Tibial nerve (tissue), 4 donors: ENCODE measurements at regions not wholly inside any gene's neighbourhood (a gene's known extent, or its start where the extent isn't known, plus 50 kb on each side); places are given as distances from the start of the nearest gene placed in this dataset.

Experiments used
- CTCF ChIP-seq, 5 experiments: fragments of 200-600 bp in 3 of 5; fragments of 450-650 bp in 2 of 5; sonication (generic) in 3 of 5; IDR thresholded peaks; one replicate each; pipeline ENCODE4 v1.5.1; 2016 to 2019; ENCODE audit warnings: antibody characterized with exemption in 5 of 5, mild to moderate bottlenecking in 3 of 5, moderate library complexity in 2 of 5
- EP300 ChIP-seq, 2 donors: sonication (generic); formaldehyde crosslinking; IDR thresholded peaks; one replicate each; pipeline ENCODE4 v1.6.1; 2017; ENCODE audit warnings: antibody characterized with exemption in 2 of 2, mild to moderate bottlenecking in 1 of 2

GRCh38 chr22:35159343-35159742, 93.4 kb downstream of the ISX start:
- no peak for TF ChIP-seq CTCF (IDR thresholded peaks at IDR 0.05)
- TF ChIP-seq EP300 (IDR thresholded peaks at IDR 0.05), result no peak
